SW480 (cell line): ENCODE measurements at regions not wholly inside any gene's neighbourhood (a gene's known extent, or its start where the extent isn't known, plus 50 kb on each side); places are given as distances from the start of the nearest gene placed in this dataset.
"Not testable (repeated sequence)": the region's sequence is repeated elsewhere in the genome, so short reads cannot be mapped to it uniquely, and the experiment has no call there.

Experiments used
- DNase-seq: peaks from one replicate; pipeline ENCODE4 v3.0.0-alpha.2; 2016; ENCODE audit warnings: low spot score

GRCh38 chr13:20311596-20311995 lies 79.5 kb upstream of the GJB6 start:
- DNase-seq, result no peak

GRCh38 chr13:20311022-20311421 lies 78.9 kb upstream of the GJB6 start:
- DNase-seq, result no peak

GRCh38 chr13:20306039-20306438 lies 73.9 kb upstream of the GJB6 start:
- no peak for DNase-seq

- DNase-seq, result no peak
Observed at GRCh38 chr13:20305587-20305986, 73.5 kb upstream of the GJB6 start.

- not testable (repeated sequence) for DNase-seq
Observed at GRCh38 chr13:20304061-20304460, 71.9 kb upstream of the GJB6 start.

- DNase-seq, result no peak
Observed at GRCh38 chr13:20303636-20304035, 71.5 kb upstream of the GJB6 start.

GRCh38 chr13:20301403-20302071 lies 69.4 kb upstream of the GJB6 start:
- no peak for DNase-seq

- no peak for DNase-seq
Observed at GRCh38 chr13:20301015-20301402, 68.9 kb upstream of the GJB6 start.

GRCh38 chr13:20297181-20297580 lies 65.1 kb upstream of the GJB6 start:
- no peak for DNase-seq

GRCh38 chr13:20295956-20296355 lies 63.8 kb upstream of the GJB6 start:
- DNase-seq, result no peak

- DNase-seq, result no peak
Observed at GRCh38 chr13:20294497-20294896, 62.4 kb upstream of the GJB6 start.

GRCh38 chr13:20292301-20292700 lies 60.2 kb upstream of the GJB6 start:
- DNase-seq, result not testable (repeated sequence)

- DNase-seq, result no peak
Observed at GRCh38 chr13:20291675-20292074, 59.6 kb upstream of the GJB6 start.

- no peak for DNase-seq
Observed at GRCh38 chr13:20291037-20291436, 58.9 kb upstream of the GJB6 start.

GRCh38 chr13:20288561-20288960 lies 56.4 kb upstream of the GJB6 start:
- no peak for DNase-seq

GRCh38 chr13:20287976-20288375 lies 55.9 kb upstream of the GJB6 start:
- no peak for DNase-seq

- DNase-seq, result no peak
Observed at GRCh38 chr13:20285530-20285929, 53.4 kb upstream of the GJB6 start.
